Testis (tissue), 2 donors: ENCODE measurements at regions not wholly inside any gene's neighbourhood (a gene's known extent, or its start where the extent isn't known, plus 50 kb on each side); places are given as distances from the start of the nearest gene placed in this dataset.

Source experiments
- DNase-seq: peaks from one replicate; pipeline ENCODE4 v3.0.0-alpha.2; 2019
- H3K27ac ChIP-seq, 2 donors: fragments of 200-600 bp; sonication (generic); one replicate each; pipeline ENCODE4 v1.5.1; 2019
- H3K27me3 ChIP-seq: fragments of 200-600 bp; sonication (generic); one replicate; pipeline ENCODE4 v1.5.1; 2019
- H3K36me3 ChIP-seq: fragments of 200-600 bp; sonication (generic); one replicate; pipeline ENCODE4 v1.5.1; 2017; ENCODE audit warnings: low read depth; ENCODE audit errors: missing control alignments
- H3K4me1 ChIP-seq: fragments of 200-600 bp; sonication (generic); one replicate; pipeline ENCODE4 v1.5.1; 2019
- H3K4me3 ChIP-seq, 2 donors: fragments of 200-600 bp; sonication (generic); one replicate each; pipeline ENCODE4 v1.5.1; 2017 to 2019
- H3K9me3 ChIP-seq: fragments of 200-600 bp; sonication (generic); one replicate; pipeline ENCODE4 v1.5.1; 2017
- CTCF ChIP-seq, 3 experiments: fragments of 450-650 bp in 2 of 3; fragments of 200-600 bp in 1 of 3; sonication (generic) in 1 of 3; IDR thresholded peaks; one replicate each; pipeline ENCODE4 v1.5.1; 2016 to 2019; ENCODE audit warnings: antibody characterized with exemption in 3 of 3, mild to moderate bottlenecking in 2 of 3, moderate library complexity in 1 of 3
- POLR2A ChIP-seq: fragments of 450-650 bp; IDR thresholded peaks from one replicate; pipeline ENCODE4 v1.6.1; 2017; ENCODE audit warnings: antibody characterized with exemption, mild to moderate bottlenecking, moderate library complexity
- WGBS, 2 donors: methylation state at CpG; one replicate each; pipeline ENCODE4 v1.1.5; 2018; 5-methylcytosine and 5-hydroxymethylcytosine counted together
- intact Hi-C: fragments of 100-400 bp; cut with DNase I; formaldehyde crosslinking; loops from one replicate; pipeline ENCODE4 v1.15.1; 2023; ENCODE audit warnings: low total_unique reads

- WGBS, 2 donors, result 46 to 58% methylated on average over 5 of the region's 5 CpGs
- peak; percentile 24 for DNase-seq
- intact Hi-C loops, result no loop called here
These were observed 56.7 kb upstream of the RAB38 start for GRCh38 chr11:88231894-88232482.

GRCh38 chr11:88229303-88229702 lies 54.1 kb upstream of the RAB38 start:
- TF ChIP-seq CTCF (IDR thresholded peaks at IDR 0.05), result no peak
- TF ChIP-seq POLR2A, result no peak
- intact Hi-C loops, result no loop called here
- H3K4me3 ChIP-seq, result no peak overlapping the region
- no peak overlapping the region for H3K27ac ChIP-seq
- H3K36me3 ChIP-seq, result no peaks in the 10 kb centered on the region
- H3K4me1 ChIP-seq, result no peaks in the 10 kb centered on the region
- no peaks in the 10 kb centered on the region for H3K9me3 ChIP-seq
- no peak for DNase-seq
- H3K27me3 ChIP-seq, result no peaks in the 10 kb centered on the region

More at GRCh38 chr11:88231894-88232482, 56.7 kb upstream of the RAB38 start:
- TF ChIP-seq CTCF (IDR thresholded peaks at IDR 0.05), result peak; percentile 11 to 63 (median 61)
- TF ChIP-seq POLR2A, result no peak
- no peaks in the 10 kb centered on the region for H3K27me3 ChIP-seq
- H3K27ac ChIP-seq, result no peak overlapping the region
- H3K36me3 ChIP-seq, result no peaks in the 10 kb centered on the region
- no peak overlapping the region for H3K4me3 ChIP-seq
- H3K9me3 ChIP-seq, result no peaks in the 10 kb centered on the region
- H3K4me1 ChIP-seq, result no peaks in the 10 kb centered on the region
